ENCODE measurements at regions not wholly inside any gene's neighbourhood (a gene's known extent, or its start where the extent isn't known, plus 50 kb on each side); places are given as distances from the start of the nearest gene placed in this dataset.

DNA sequence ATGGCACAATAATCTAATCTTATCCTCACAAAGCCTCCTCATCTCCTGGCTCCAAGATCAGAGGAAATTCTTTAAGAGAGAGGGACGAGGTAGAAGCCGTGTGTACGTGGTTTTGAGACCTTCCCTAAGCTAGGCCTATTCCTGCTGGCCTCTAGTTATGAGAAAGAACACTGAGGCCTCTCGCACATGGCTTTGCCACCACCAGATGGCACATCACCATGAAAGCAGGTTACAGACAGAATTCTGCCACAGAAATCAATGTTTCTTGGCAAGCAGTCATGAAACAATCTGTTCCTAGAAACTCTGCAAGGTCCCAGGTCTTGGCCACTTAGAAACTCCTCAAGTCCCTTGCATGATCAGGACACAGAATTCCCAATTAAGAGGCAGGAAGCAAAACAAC lies 268.2 kb upstream of the TAS2R1 start (continued):
- TF ChIP-seq, protein P1, sequence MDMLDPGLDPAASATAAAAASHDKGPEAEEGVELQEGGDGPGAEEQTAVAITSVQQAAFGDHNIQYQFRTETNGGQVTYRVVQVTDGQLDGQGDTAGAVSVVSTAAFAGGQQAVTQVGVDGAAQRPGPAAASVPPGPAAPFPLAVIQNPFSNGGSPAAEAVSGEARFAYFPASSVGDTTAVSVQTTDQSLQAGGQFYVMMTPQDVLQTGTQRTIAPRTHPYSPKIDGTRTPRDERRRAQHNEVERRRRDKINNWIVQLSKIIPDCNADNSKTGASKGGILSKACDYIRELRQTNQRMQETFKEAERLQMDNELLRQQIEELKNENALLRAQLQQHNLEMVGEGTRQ (IDR thresholded peaks at IDR 0.05; ENCODE audit: low read length) = no peak
- TF ChIP-seq TAF7 (optimal IDR thresholded peaks at IDR 0.05; ENCODE audit: borderline replicate concordance, low read depth, low read length) = no peak
- no peak for TF ChIP-seq SRF (IDR thresholded peaks at IDR 0.05; ENCODE audit: low read depth, low read length)
- no peak for TF ChIP-seq GABPA (IDR thresholded peaks at IDR 0.05; ENCODE audit: borderline replicate concordance, insufficient read depth, low read length)
- TF ChIP-seq CBX5 (IDR thresholded peaks at IDR 0.05; ENCODE audit: low read depth, low read length) = no peak
- no peak for TF ChIP-seq POLR2AphosphoS5 (IDR thresholded peaks at IDR 0.05; ENCODE audit: low read depth, low read length)
- TF ChIP-seq, protein P2, sequence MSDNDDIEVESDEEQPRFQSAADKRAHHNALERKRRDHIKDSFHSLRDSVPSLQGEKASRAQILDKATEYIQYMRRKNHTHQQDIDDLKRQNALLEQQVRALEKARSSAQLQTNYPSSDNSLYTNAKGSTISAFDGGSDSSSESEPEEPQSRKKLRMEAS (IDR thresholded peaks at IDR 0.05) = peak; percentile 33; the same call in 1 of the 2 replicates
